Prostate gland (tissue), 2 donors: ENCODE measurements at regions not wholly inside any gene's neighbourhood (a gene's known extent, or its start where the extent isn't known, plus 50 kb on each side); places are given as distances from the start of the nearest gene placed in this dataset.
A peak's percentile ranks its signal among the peaks of the same experiment; 100 is the strongest.

Experiments used
- DNase-seq: peaks from one replicate; pipeline ENCODE4 v3.0.0-alpha.2; 2019; ENCODE audit warnings: low spot score
- H3K27ac ChIP-seq, 2 donors: fragments of 200-600 bp; sonication (generic); 2 replicates each; pipeline ENCODE4 v1.5.1; 2017 to 2019
- H3K27me3 ChIP-seq: fragments of 200-600 bp; sonication (generic); replicated peaks from 2 replicates; pipeline ENCODE4 v1.5.1; 2019; ENCODE audit not compliant: insufficient read depth
- H3K36me3 ChIP-seq, 2 donors: fragments of 200-600 bp; sonication (generic); 1 replicate in 1 of 2; 2 replicates in 1 of 2; pipeline versions ENCODE4 v1.5.1 to v1.8.1; 2017 to 2019
- H3K4me1 ChIP-seq: fragments of 200-600 bp; sonication (generic); replicated peaks from 2 replicates; pipeline ENCODE4 v1.5.1; 2019
- H3K4me3 ChIP-seq, 2 donors: fragments of 200-600 bp; sonication (generic); 2 replicates each; pipeline ENCODE4 v1.5.1; 2017 to 2019
- H3K9me3 ChIP-seq: fragments of 200-600 bp; sonication (generic); 2 replicates; pipeline ENCODE4 v1.5.1; 2017
- CTCF ChIP-seq, 4 experiments: fragments of 200-600 bp in 2 of 4; fragments of 450-650 bp in 2 of 4; sonication (generic) in 2 of 4; IDR thresholded peaks; 1 replicate in 3 of 4; 2 replicates in 1 of 4; pipeline ENCODE4 v1.5.1; 2016 to 2019; ENCODE audit warnings: antibody characterized with exemption in 4 of 4, mild to moderate bottlenecking in 2 of 4, moderate library complexity in 2 of 4
- POLR2A ChIP-seq: fragments of 450-650 bp; IDR thresholded peaks from one replicate; pipeline ENCODE4 v1.6.1; 2016; ENCODE audit warnings: antibody characterized with exemption, mild to moderate bottlenecking
- POLR2AphosphoS5 ChIP-seq: sonication (generic); formaldehyde crosslinking; IDR thresholded peaks from one replicate; pipeline ENCODE4 v1.6.1; 2017; ENCODE audit warnings: antibody characterized with exemption
- WGBS: methylation state at CpG from one replicate; pipeline ENCODE4 v1.1.5; 2018; 5-methylcytosine and 5-hydroxymethylcytosine counted together
- intact Hi-C: fragments of 100-400 bp; cut with DNase I; formaldehyde crosslinking; loops from one replicate; pipeline ENCODE4 v1.14.2; 2022

DNA sequence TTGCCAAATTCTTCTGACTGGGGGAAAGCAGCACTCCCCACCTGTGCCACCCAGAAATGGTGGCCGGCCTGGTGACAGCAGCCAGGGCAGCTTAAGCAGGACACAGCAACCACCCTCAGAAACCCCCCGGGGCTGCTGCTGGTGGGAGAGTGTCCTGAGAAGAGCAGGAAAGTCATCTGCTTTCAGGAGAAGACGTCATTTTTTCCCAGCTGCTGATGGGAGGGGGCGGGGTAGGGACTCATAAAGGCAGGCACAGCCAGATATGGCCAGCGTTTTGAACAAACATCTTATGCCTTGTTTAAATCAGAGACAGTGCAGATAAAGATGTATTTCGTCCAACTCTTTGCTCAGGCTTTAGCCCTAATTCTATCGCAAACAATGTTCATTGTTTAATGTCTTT is 139.5 kb downstream of the LRRC30 start:
- H3K9me3 ChIP-seq = no peaks in the 10 kb centered on the region
- intact Hi-C loops = no loop called here
- no peaks in the 10 kb centered on the region for H3K27me3 ChIP-seq
- no peak overlapping the region for H3K4me3 ChIP-seq
- peak; percentile 17 for DNase-seq
- H3K4me1 ChIP-seq = peaks cover 5% of the 10 kb centered on the region
- H3K36me3 ChIP-seq = no peaks in the 10 kb centered on the region
- peak overlapping the region; percentile 49 to 76 for H3K27ac ChIP-seq
- no peak for TF ChIP-seq CTCF (IDR thresholded peaks at IDR 0.05)
- no peak for TF ChIP-seq POLR2A
- no peak for TF ChIP-seq POLR2AphosphoS5
- WGBS = 17% methylated on average over 7 of the region's 7 CpGs

DNA sequence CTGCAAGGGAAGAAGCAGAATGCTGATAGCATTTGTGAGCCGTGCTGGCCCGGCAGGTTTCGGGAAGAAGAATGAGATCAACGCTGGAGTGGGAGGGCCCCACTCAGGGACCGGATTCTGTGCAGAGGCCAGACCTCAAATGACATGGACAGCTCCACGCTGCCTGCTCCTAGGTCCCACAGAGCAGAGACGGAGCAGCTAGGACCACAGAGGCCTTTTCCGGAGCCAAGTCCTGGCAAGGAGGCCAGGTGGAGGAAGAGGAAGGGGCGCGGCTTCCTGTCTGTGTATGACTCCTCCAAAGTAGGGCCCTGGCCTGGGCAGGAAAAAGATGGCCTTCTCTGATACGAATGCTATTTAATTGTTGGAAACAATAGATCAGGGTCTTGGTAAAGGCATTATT is 139.9 kb downstream of the LRRC30 start:
- H3K27me3 ChIP-seq = no peaks in the 10 kb centered on the region
- intact Hi-C loops = no loop called here
- peaks cover 5% of the 10 kb centered on the region for H3K4me1 ChIP-seq
- no peaks in the 10 kb centered on the region for H3K36me3 ChIP-seq
- DNase-seq = peak; percentile 18
- WGBS = 28% methylated on average over 11 of the region's 11 CpGs
- no peaks in the 10 kb centered on the region for H3K9me3 ChIP-seq
- H3K27ac ChIP-seq = peak overlapping the region; percentile 49 to 76
- TF ChIP-seq POLR2AphosphoS5 = peak; percentile 45
- TF ChIP-seq CTCF (IDR thresholded peaks at IDR 0.05) = no peak
- H3K4me3 ChIP-seq = no peak overlapping the region

DNA sequence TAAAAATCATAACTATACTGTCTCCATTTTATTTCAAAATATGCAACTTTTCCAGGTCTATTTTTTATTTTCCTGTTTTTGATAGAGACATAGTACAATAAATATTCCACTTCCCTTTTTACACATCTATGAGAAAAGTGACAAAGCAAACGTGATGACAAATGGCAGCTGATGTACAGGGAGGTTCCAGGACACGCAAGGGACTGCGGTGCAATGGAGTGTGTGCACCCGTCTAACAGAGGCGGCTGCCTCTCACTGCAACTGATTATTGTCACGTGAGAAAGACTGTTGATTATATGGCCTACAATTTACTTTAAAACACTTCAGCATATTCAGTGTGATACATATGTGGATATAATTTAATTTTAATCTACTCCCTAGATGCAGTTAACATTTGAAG is 142.6 kb downstream of the LRRC30 start:
- no peak overlapping the region for H3K27ac ChIP-seq
- no peak for DNase-seq
- peaks cover 5% of the 10 kb centered on the region for H3K4me1 ChIP-seq
- no peaks in the 10 kb centered on the region for H3K36me3 ChIP-seq
- no peaks in the 10 kb centered on the region for H3K9me3 ChIP-seq
- no peak overlapping the region for H3K4me3 ChIP-seq
- intact Hi-C loops = no loop called here
- TF ChIP-seq CTCF (IDR thresholded peaks at IDR 0.05) (no peak), POLR2A (no peak), POLR2AphosphoS5 (no peak)
- 74% methylated on average over 6 of the region's 6 CpGs for WGBS
- H3K27me3 ChIP-seq = no peaks in the 10 kb centered on the region

DNA sequence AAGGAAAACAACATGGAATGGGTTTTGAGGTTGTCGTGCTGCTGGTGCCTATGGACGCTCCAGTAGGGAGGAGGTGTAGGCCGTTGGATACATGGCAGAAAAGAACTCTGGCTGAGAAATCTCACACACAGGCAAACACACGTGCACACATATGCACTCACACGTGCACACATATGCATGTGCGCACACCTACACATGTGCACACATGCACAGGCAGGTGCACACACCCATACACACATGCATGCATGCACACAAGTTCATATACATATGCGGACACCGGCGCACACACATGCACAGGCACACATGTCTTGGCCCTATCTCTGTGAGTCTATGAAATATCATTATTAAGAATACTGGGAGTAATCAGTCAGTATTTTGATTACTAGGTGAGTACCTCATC is 150.4 kb downstream of the LRRC30 start:
- Histone ChIP-seq H3K27me3 (no peaks in the 10 kb centered on the region), H3K27ac (no peak overlapping the region), H3K9me3 (no peaks in the 10 kb centered on the region), H3K4me1 (peaks cover 3% of the 10 kb centered on the region), H3K36me3 (no peaks in the 10 kb centered on the region), H3K4me3 (no peak overlapping the region)
- 97% methylated on average over 9 of the region's 9 CpGs for WGBS
- DNase-seq = no peak
- TF ChIP-seq POLR2A (no peak), POLR2AphosphoS5 (no peak), CTCF (IDR thresholded peaks at IDR 0.05) (no peak)
- intact Hi-C loops = no loop called here

GRCh38 chr18:7382328-7383001 is 151.6 kb downstream of the LRRC30 start:
- H3K9me3 ChIP-seq = no peaks in the 10 kb centered on the region
- DNase-seq = no peak
- 52% methylated on average over 5 of the region's 5 CpGs for WGBS
- H3K4me1 ChIP-seq = peaks cover 3% of the 10 kb centered on the region
- no peaks in the 10 kb centered on the region for H3K36me3 ChIP-seq
- TF ChIP-seq POLR2A = no peak
- TF ChIP-seq POLR2AphosphoS5 = no peak
- TF ChIP-seq CTCF (IDR thresholded peaks at IDR 0.05) = no peak
- no peak overlapping the region for H3K27ac ChIP-seq
- intact Hi-C loops = no loop called here
- H3K27me3 ChIP-seq = no peaks in the 10 kb centered on the region
- no peak overlapping the region for H3K4me3 ChIP-seq
